IPS-11a (cell line): ENCODE measurements at regions not wholly inside any gene's neighbourhood (a gene's known extent, or its start where the extent isn't known, plus 50 kb on each side); places are given as distances from the start of the nearest gene placed in this dataset.

Source experiments
- H3K4me3 ChIP-seq: one replicate; pipeline ENCODE4 v1.5.1; 2013; ENCODE audit warnings: low read depth, low read length, control low read depth

DNA sequence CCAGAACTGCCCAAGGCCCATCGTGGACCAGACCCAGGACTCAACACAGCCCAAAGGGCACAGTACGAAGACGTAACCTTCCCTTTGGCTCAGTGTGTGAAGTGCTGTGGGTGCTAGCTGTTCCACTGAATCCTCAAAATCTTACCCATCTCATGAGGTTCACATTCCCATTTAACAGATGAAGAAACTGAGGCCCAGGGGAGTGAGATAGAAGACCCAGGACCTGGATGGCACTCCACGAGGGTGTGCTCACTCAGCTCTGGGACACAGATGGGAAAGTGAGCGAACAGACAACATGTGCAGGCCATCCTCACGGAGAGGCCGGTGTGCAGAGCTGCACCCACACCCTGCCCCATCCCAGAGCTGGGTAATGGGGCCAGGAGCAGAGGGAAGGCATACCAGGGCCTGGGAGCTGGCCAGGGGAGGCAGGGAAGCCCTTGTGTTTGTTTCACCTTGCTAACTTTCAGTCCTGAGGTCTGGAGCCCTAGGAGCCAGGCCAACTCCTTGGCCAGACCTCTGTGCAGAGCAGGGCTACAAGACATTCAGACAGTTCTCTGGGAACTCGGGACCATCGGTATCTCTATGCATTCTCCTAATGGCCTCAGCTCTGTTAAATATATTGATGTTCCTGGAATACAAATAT is 100.3 kb upstream of the ZMIZ1 start:
- no peak overlapping the region for H3K4me3 ChIP-seq

DNA sequence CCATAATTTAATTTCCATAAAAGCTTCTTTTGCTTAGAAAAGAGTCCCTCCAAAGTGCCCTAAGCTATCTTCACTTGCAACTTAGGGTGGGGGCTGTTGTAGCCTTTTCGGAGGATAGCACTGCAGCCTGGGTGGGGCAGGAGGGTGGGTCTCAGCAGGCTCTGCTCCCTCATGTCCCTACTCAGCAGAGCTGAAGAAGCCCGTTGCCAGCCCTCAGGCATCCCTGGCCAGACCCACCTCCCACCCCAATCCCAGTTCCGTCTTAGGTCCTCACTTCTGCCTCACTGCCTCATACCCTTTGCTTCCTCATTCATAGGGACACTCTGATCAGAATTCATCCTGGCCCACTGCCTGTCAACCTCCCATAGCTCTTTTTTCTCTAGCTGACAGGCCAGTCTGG is 99.8 kb upstream of the ZMIZ1 start:
- H3K4me3 ChIP-seq = no peak overlapping the region

DNA sequence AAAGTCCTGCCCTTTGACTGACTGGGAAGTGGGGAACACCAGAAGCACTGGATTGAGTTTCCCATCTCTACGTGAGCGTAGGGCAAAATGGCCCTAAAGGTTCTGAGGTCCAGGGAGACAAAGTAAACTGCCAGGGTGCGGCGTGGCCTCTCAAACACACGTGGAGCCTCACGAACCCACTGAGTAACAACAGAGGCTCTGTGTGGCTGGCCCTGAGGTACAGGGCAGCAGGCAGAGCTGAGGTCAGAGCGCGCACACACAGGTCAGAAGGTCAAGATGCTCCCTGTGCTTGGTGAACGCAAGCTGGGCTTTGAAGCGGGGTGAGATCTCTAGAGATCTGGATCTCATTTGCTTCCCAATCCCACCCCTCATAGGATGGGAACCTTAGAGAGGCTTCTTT is 99.0 kb upstream of the ZMIZ1 start:
- no peak overlapping the region for H3K4me3 ChIP-seq

DNA sequence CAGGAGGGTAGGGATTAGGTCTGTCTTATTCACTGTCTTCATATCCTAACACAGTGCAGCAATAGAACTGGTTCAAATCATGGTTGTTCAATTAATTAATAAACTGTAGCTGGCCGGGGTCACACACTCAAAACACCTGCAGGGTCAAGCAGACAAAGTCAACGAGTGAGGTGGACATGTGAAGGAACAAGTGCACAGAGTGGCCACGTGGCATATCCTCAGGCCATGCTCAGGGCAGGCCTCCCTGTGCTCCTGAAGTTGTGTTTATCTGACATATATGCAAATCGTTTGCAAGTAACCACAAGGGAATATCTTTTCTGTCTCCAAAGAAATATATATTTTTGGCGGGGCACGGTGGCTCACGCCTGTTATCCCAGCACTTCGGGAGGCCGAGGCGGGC is 98.5 kb upstream of the ZMIZ1 start:
- no peak overlapping the region for H3K4me3 ChIP-seq

DNA sequence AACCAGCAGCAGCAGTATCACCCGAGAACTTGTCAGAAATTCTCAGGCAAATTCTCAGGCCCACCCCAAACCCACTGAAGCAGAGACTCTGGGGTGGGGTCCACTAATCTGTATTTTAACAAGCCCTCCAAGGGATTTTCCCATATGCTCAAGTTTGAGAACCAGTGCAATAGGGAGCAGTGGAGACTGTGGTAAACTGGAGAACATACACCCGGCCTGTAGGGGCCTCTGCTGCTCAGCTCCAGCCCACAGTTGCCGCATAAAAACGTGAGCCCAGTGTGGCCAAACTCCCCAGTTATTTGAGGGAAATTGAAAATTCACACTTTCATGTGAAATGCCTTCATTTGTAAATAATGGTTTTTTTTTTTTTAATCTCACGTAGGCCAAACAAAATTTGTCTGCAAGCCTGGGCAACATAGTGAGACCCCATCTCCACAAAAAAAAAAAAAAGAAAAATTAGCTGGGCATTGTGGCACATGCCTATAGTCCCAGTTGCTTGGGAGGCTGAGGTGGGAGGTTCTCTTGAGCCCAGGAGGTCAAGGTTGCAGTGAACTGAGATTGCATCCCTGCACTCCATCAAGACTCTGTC is 97.6 kb upstream of the ZMIZ1 start:
- no peak overlapping the region for H3K4me3 ChIP-seq

DNA sequence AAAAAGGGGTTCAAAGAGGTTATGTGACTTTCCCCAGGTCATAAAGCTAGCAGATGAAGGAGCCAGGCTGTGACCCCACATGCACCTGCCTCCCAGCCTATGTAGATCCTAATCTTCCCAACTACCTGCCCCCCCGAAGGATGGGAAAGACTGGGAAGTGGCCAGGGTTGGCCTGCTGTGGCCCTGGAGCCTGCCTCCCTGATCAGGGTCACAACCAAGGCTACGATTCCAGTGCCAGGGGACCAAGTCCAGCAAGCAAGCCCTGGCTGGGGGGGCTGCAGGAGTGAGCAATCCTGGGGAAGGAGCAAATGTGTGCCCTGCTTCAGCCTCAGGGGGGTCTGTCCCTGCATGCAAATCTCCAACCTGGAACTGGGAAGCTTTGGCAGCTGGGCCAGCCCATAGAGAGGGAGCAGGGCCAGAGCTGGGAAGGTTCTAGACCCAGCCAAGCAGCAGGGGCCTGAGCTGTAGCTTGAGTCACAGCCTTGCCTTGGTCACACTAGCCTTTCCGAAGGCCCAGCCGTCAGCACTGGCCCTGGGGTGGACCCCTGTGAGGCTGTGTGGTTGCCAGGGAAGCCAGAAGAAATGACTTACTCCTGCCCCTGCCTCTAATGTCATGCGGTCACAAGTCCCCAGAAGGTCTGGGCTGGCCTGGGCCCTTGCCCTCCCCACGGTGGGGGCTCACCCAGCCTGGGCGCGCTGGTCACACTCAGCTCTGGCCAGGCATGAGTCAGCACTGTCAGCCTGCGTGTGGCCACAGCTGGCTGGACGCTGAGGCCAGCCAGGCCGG is 96.4 kb upstream of the ZMIZ1 start:
- no peak overlapping the region for H3K4me3 ChIP-seq

DNA sequence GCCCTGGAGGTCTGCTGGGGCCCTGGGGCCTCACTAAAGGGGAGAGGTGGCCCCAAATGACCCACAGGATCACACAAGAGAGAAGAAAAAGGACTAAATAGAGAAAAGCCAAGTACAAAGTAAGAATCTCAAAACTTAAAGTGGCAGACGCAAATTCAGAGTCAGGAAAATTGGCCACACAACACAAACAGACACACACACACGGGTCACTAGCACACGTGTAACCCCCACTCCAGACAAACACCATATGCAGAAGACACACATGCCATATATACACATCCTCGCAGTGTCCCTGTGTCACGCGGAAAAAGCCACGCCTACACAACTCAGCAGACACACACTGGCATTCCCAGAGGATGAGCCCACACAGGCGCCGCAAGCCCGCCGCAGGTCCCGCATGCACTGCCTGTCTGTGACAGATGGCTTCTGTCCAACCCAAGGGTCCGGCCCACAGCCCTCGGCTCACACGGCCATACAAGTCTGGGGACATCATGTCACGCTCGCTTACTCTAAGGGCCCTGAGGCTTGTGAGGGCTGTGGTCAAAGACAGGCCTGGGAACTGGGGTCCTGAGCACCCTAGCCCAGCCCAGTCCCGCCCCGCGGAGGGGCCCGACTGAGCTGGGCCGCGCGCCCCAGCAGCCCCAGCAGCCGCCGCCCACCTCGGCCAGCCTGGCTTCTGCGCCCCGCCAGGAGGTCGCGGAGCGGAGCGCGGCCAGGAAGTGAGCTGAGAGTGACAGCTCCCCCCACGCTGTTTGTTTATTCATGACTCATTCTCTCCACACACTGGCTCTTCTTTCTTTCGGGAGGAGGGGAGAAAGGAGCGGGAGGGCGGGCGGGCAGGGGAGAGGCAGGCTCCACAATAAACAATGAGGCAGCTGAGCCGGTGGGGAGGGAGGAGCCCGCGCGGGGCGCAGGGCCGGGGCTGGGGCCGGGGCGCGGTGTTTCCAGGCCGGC is 95.5 kb upstream of the ZMIZ1 start:
- H3K4me3 ChIP-seq = peak overlapping the region; percentile 27

DNA sequence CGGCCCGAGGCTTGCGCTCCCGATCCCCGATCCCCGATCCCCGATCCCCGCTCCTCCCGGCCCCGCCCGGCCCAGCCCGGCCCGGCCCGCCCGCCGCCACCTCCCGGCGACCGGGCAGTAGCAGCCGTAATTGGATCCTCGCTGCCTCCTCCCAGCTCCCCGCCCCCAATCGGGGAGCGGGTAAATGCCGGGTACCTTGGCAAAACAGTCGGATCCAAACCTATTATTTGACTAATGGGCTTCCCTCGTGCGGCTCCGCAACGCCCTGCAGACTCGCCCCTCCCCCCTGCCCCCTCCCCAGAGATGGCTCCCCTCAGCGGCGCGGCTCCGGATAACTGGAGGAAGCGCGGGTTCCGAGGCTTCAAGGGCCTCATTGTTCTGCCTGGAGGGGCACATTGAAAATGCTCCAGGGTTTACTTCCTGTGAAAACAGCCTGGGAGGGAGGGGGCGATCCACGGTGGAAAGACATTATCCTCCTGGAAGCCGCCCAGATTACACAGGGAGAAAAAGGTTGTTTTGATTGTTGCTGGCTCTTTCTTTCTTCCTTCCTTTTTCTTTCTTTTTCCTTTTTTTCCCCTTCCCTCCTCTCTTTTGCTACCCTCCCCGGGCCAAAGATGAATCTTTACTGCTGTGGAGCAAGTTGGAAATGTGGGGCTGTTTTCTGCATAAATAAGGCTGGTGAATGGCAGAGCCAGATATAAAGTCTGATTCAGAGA is 94.7 kb upstream of the ZMIZ1 start:
- H3K4me3 ChIP-seq = peak overlapping the region; percentile 27

DNA sequence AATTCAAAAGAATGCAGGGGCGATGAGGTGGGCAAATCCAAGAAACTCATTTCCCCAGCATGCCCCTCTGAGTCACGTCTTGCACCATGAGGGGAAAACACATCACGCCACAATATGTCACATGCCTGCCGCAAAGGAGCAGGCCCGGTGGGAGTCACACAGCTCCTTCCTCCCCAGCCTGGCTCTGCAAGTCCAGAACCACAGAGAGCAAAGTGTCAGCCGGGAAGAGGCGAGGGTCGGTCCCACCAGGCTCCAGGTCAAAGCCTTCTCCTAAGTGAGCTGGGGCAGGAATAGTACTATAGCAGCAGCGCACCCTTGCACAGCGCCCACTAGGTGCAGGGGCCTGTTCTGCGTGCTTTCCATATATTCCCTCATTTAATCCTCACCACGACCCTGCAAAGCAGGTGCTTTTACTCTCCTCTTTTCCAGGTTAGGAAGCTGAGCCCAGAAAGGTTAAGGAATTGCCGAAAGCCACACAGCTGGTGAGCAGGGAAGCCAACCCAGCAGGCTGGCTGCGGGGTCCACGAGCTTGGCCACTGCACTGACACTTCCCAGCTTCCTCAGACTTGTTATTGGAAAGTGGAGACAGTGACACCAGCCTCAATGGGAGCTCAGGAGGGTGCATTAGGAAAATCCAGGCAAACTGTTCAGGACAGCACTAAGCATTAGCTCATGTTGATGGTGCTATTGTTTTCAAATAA is 94.0 kb upstream of the ZMIZ1 start:
- H3K4me3 ChIP-seq = no peak overlapping the region

DNA sequence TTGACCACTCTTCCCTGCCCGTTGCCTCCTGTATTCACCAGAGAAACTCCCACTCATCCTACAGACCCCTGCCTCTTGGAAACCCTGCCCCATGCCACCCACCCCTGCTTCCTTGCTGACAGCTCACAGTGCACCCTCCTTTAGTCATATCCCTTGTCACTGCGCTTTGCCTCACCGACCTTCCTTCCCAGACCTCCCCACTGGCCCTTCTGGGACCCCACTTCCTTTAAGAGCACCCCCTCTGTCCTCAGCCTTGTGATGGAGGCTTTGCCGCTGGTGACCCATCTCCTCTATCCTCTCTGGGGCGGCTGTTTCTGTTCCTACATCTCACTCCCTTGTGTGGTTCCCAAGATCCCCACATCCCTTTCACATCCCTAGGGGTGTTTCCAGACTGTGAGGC is 92.8 kb upstream of the ZMIZ1 start:
- no peak overlapping the region for H3K4me3 ChIP-seq

DNA sequence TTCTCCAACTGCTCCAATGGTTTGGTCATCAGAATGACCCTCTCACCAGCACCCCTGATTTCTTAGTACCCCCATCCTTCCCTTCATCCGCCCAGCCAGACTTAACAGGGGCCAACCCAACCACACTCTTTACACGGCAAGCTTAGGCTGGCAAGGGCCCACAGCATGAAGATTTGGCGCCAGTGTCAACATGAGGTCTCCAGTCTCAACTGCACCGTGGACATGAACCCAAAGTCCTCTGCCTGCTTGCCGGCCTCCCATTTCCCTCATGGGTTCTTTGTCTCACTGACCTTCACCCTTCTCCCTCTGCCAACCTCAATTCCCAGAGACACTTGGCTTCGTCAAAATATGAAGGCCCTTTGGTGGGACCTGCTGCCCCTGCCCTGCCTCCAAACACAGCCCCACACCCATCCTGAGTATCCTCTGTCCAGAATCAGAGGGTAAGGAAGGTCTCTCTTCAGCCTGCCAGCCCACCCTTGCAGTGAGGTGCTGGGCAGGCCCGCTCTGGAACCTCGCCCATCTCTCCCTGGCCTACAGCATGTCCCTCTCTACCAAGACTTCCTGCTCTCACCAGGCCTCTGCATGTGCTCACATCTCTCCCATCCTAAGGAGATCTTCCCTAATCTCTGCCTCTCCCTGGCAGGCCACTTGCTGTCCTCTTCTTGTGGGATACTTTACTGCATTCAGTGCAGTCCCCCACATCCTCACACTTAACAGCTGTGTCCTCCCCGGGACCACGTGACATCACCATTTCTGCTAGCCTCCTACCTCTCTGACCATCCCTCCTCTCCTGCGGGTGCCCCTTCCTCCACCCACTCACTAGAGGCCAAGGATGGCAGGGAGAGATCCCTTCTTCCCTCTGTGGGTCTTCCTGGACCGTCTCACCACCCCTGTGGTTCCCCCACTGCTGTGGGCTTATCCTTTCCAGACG is 91.7 kb upstream of the ZMIZ1 start:
- no peak overlapping the region for H3K4me3 ChIP-seq

DNA sequence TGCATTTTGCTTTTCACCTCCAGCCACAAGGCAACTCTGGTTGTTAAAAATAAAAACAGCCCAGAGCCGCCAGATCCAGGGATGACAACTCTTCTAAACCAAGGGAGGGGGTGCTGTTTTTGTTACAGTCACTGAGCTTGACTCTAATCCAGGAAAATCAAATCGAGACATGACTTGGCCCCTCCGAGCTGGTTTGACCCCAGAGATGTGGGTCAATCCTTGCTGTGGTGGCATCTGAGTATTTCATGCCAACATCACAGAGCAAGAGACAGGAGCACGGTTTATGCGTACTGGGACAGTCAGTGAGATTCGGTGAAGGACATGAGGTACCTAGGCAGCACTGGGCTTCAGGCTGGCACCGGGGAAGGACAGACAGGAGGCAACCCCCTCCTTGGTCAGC is 88.8 kb upstream of the ZMIZ1 start:
- no peak overlapping the region for H3K4me3 ChIP-seq

DNA sequence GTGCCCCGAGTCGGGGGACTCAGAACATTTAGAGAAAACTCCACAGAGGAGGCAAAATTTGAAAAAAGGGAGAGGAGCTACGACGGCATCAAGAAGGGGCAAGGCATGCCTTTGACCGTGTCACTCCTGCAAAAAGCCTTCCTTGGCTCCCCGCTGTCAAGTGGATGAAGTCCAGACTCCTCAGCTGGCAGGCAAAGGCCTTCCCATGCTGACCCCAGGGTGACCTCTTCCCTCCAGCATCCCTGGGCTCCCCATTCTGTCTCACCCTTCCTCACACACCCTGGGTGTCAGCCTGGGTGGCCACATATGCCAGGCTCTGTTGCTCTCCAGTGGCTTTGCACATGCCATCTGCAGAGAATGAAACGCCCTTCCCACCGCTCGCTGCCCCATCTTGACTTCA is 88.4 kb upstream of the ZMIZ1 start:
- no peak overlapping the region for H3K4me3 ChIP-seq

DNA sequence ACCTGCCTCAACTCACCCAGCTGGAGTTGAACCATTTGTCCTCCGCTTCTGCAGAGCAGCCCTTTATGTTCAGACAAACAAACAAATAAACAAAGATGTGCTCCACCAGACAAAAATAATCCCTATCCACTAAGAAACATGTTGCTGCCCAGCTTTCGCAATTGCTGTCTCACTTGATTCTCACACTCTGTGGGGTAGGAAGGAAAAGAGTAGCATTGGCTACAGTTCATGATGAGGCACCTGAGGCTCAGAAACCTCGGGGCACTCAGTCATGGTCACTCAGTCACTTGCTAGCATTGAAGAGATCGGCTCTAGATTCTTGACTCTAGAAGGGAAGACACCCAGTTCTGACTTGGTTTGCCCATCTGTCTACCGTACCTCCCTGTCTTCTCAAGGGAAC is 88.0 kb upstream of the ZMIZ1 start:
- no peak overlapping the region for H3K4me3 ChIP-seq

DNA sequence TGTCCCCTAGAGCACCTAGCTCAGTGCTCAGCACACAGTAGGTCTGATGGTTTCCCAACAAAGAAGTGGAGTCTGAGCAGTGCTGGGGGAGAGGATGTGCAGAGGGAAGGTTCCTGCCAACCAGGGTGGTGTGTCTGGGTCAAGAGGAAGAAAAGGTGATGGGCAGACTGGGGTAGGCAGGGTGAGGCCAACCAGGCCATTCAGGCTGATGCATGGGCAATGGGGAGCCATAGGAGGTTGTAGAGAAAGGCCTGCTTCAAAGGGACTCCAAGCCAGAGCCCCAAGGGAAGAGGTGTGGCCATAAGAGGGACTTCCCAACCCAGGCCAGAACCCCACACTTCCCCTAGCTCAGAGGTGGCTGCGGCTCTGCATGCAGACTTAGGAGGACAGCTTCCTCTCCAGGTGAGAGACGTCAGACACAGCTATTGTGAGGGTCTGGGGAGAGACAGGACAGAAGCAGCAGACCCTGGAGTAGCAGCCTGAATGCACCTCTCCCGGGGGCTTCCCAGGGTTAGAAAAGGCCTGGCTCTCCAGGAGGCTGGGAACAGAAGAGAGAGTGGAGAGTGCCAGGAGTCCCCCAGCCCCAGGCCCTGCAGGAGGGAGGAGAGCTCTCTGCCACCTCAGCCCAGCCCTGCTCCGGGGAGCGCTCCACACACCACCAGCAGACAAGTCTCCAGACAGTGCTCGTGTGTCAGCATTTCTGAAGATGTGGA is 87.4 kb upstream of the ZMIZ1 start:
- no peak overlapping the region for H3K4me3 ChIP-seq

DNA sequence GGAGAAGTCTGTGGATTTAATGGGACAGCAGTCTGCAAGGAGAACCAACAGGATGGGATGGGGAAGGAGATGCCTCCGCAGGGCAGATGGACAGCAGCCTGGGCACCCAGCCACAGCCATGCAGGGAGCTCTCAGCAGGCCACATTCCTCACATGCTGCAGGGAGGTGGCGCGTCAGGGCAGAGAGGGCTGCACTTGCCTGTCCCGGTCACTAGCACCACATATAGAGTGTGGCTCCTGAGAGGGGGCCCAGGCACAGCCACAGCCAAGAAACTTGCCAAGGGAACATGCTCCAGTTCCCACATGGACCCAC is 86.8 kb upstream of the ZMIZ1 start:
- H3K4me3 ChIP-seq = no peak overlapping the region

DNA sequence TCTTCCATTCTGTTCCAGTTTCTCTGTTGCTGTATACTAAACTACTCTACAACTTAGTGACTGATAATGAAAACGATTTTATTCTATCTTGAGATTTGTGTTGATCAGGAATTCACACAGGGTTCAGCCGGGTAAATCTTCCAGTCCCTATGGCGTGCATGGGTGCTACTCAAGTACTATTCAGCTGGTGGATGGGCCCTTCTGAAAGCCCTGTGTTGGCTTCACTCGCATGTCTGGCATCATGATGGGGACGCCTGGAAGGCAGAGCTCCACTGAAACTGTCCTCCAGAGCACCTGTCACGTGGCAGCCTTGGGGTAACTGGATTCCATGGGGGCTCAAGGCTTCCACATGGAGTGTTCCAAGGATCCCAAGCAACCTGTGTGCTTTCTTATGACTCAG is 86.0 kb upstream of the ZMIZ1 start:
- H3K4me3 ChIP-seq = no peak overlapping the region

DNA sequence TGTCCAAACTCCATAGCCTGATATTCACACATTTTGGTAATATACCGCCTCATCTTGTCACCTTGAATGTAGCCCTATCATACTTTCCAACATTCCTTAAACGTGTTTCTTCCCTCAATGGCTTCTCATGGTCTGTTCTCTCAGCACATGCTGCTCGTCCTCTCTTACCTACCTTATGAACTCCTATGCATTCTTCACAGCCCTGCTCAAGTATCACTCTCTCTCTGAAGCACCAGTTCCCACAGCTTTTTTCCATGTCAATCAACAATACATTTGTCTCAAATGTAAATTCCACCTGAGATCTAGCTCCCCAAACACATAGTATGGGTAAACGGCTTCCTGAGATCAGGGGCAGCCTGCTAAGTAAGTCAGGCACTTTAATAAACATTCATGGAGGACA is 85.2 kb upstream of the ZMIZ1 start:
- H3K4me3 ChIP-seq = no peak overlapping the region
